GF-D8 (cell line): ENCODE measurements at regions not wholly inside any gene's neighbourhood (a gene's known extent, or its start where the extent isn't known, plus 50 kb on each side); places are given as distances from the start of the nearest gene placed in this dataset.
"Not testable (repeated sequence)": the region's sequence is repeated elsewhere in the genome, so short reads cannot be mapped to it uniquely, and the experiment has no call there.

Experiments
- DNase-seq: peaks from one replicate; lab custom pipeline; 2025; lab: John Stamatoyannopoulos, UW

DNA sequence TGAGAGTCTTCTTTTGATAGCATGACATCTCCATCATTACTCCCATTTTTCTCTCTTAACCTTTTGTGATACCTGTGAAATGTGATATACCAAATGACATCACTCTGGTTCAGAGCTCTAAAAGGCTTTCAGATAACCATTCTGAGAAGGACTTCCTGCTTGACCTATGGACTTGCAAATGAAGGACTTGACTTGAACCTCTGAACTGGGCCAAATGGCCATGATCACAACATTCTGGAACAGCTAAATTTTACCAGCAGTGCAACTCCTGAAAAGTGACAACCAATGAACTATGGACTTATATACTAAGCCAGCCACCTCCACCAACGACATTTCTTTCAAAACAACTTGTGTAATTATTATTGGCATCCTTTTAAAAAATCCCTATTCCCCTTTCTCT, 1085.8 kb upstream of the CITED2 start:
- DNase-seq = no peak

DNA sequence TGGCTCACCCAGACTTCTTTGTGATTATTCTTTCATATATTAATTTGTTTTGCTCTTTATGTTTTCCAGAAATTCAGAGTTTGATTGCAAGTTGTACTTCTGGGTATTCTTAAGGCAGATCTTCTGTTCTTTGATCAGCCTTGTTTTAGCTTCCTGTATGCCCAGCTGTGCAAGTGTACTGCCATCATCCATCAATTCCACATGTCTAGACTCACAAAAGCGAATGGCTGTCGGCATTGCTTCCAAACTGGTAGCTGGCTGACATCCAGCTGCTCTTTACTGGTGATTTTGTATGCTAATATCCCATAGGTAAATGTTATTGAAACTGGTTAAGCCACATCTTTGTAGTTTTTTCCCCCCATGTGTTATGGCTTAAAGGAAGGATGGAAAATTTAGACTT, 1084.8 kb upstream of the CITED2 start:
- no peak for DNase-seq

DNA sequence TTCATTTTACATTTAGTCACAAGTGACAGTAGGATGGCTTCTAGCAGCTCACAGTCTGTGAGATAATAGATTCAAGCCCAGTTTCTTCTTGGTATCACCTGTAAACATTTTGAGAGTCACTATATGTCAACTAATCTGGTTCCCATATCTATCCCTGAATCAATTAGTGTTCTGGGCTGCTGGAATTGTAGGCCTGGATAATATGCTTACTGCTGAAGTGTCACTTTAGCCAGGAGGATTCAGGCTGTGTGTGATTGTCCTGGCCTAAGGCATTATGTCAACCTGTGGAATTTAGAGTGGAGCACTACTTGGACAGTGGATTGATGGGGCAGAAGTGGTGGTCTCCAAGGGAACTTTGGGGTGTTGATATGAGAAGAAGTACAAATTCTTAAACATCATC, 1071.8 kb upstream of the CITED2 start:
- DNase-seq = no peak

GRCh38 chr6:140445474-140446004, 1071.1 kb upstream of the CITED2 start:
- no peak for DNase-seq

- DNase-seq = not testable (repeated sequence)
These were observed 1068.7 kb upstream of the CITED2 start for GRCh38 chr6:140443112-140443511.

DNA sequence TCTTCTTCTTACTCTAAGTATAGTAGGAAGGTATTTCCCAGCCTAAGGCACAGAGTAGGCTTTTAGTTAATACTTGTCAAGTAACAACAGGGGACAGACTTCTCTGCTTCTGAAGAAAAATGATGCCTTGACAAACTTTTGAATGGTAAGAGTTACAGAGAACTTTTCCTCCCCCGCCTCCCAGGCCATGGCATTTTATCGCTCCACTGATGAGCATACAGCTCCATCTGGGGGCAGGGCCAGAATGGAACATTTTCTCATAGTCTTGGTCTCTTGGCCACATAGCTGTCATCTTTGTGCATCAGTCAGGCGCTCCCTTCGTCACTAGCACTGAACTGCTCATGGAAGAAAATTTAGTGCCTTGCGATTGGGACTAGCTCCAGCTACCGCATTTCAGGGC, 1066.8 kb upstream of the CITED2 start:
- DNase-seq = no peak

GRCh38 chr6:140440223-140440835, 1065.9 kb upstream of the CITED2 start:
- DNase-seq = no peak

GRCh38 chr6:140438346-140438735, 1063.9 kb upstream of the CITED2 start:
- no peak for DNase-seq

DNA sequence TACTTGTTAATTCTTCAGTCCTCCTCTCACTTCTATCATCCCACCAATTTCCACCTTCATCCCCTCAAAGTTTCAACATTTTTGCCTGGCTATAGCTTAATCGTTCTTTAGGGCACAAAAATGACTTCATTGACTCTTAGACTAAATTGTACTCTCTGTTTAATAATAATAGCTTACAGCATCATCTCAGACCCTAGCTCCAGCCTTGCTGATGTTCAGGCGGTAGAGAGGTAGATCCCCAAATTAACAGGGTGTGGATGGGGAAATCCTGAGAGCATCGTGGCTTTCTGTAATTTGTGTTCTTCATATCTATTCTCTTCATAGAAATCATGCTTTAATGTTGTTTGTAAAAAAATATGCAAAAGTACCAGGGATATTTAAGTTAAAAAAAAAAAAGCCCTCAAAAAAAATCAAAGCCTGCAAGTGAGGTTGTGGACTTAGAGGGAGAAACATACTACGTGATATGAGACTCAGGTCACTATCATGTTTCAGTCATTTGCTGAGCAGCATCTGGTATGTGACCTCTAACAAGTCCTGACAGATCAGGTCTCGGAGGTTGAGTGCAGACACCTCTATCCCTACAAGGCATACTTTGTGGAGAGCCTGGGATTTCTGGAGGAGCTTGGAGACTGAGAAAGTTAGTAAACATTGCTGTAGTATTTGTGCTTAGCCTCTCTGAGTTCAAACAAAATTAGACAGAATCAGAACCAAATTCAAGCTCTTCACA, 1063.3 kb upstream of the CITED2 start:
- DNase-seq = no peak

GRCh38 chr6:140436023-140436811, 1061.8 kb upstream of the CITED2 start:
- no peak for DNase-seq

- DNase-seq = no peak
These were observed 1060.3 kb upstream of the CITED2 start for GRCh38 chr6:140434761-140435160.

GRCh38 chr6:140433072-140433471, 1058.6 kb upstream of the CITED2 start:
- no peak for DNase-seq

DNA sequence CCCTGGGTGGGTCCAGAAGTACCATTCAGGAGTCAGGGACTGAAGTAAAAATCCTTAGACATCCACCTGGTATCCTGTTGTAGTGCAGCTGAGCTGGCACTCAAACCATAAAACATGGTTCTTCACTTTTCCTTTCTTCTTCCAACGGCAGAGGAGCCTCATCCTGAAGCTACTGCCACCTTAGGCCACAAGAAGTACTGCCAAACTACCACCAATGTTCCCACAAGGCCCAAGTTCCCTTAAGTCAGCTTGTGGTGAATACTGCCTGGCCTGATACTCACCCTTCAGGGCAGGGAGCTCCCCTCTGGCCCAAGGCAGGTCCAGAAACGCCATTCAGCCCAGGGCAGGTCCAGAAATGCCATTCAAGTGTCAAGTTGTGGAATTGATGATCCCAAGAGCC, 1053.4 kb upstream of the CITED2 start:
- DNase-seq = no peak

GRCh38 chr6:140414966-140415620, 1040.6 kb upstream of the CITED2 start:
- DNase-seq = no peak

DNA sequence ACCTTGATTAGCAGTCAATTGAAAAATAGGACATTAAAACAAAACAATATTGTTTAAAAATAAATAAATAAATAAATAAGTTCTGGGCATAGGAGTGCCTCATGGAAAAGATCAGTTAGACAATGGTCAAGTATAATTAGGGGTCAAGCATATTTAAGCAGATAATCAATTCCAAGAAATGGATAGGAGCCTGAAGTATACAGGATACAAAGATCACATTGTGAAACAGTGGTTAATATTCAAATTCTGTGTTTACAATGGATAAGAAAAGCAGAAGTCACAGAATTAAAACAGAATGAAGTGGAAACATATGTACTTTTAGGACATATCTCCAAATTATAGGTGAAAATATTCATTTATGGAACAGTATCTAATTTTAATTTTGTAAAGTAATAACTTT, 1028.6 kb upstream of the CITED2 start:
- DNase-seq = no peak

GRCh38 chr6:140401761-140402160, 1027.3 kb upstream of the CITED2 start:
- no peak for DNase-seq

GRCh38 chr6:140398076-140398475, 1023.6 kb upstream of the CITED2 start:
- no peak for DNase-seq

DNA sequence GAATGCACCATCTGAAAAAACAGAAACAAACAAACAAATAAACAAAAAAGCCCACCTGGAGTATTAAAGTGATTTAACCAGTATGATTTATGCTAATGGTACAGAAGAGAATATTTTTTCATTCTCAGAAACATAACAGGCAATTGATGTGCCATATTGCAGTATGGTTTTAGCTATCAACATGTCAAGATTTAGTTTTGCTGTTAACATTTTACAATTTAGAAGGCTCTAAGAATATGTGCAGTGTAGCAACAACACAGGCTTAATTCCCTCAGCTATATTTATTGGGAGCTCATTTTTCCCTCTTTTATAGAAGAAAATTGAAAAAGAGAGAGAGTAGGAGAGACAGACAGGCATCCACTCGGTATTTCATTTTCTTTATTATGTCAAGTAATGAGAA, 1022.7 kb upstream of the CITED2 start:
- no peak for DNase-seq

- DNase-seq = no peak
These were observed 1019.5 kb upstream of the CITED2 start for GRCh38 chr6:140393665-140394540.

DNA sequence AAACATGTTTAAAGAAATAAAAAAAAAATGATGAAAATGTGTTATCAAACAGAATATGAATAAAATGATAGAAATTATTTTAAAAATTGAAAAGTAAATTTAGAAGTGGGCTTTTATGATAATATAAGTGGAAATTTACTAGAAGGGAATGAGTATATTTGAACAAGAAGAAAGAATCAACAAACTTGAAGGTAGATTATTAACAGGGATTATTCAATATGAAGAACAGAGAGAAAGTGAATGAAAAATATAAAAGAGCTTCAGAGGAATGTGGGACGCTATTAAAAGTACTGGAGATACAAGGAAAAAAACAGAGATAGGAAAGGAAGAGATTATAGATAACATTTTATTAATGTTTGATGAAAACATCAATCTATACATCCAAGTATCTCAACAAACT, 1014.4 kb upstream of the CITED2 start:
- DNase-seq = no peak

DNA sequence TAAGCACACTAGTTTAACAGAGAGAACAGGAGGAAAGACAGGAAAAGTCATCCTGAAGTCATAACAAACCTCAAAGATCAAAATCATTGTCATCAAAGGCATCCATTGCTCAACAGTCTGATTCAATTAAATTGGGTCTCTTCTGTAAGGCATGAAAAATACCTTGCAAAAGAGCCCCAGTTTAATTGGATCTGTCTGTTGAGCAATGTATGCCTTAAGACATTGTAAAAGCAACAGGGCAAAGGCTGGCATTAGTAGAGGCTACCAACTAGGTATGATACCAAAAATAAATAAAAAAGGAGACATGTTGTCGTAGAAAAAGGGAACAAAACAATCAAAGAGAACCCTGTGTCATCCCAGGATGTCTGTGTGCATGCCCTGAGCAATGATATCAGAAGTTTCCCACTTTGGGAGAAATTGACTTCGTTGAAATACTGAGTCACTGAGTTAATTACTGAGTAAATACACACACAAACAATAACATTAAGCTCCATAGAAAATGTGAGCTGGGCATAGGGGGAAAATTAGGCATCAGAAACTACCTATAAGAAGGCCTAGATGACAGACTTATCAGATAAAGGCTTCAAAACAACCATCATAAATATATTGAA, 1013.8 kb upstream of the CITED2 start:
- no peak for DNase-seq
